ENCODE measurements at regions not wholly inside any gene's neighbourhood (a gene's known extent, or its start where the extent isn't known, plus 50 kb on each side); places are given as distances from the start of the nearest gene placed in this dataset.

DNA sequence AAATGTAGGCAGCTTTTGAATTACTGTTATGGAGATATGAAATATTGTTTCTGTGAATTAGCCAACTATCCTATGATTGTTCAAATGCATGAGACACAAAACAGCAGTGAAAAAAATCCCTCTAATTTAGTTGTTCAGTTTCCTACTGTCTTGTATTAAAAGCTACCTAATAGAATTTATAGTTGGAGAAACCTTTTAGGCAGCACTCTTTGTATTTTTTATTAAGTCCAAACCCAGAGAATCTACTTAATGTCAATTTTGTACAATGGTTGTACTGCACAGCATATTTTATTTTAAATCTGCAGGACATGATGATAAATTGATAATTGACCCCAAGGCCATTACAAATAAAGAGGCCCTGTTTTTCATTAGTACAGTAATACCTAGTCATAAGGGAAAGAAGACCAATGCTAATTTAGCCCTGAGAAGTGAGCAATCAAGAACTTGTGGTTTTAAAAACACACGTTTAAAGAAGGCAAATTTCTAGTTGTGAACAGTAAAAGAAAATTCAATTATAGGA, 607.5 kb downstream of the ISL1 start:
- TF ChIP-seq ZNF8 (CRISPR knock-in tag; IDR thresholded peaks at IDR 0.05) (peak; percentile 74; the same call in 1 of the 2 replicates), ARNTL (CRISPR knock-in tag; IDR thresholded peaks at IDR 0.05; ENCODE audit: borderline replicate concordance, low read depth) (peak; percentile 71; the same call in 1 of the 2 replicates), ZNF70 (CRISPR knock-in tag; IDR thresholded peaks at IDR 0.05) (0 out of 2 replicates have a peak, but pooled peaks have one; percentile 26), ISL1 (CRISPR knock-in tag; IDR thresholded peaks at IDR 0.05) (peak; percentile 100)
- TF ChIP-seq, protein P1, sequence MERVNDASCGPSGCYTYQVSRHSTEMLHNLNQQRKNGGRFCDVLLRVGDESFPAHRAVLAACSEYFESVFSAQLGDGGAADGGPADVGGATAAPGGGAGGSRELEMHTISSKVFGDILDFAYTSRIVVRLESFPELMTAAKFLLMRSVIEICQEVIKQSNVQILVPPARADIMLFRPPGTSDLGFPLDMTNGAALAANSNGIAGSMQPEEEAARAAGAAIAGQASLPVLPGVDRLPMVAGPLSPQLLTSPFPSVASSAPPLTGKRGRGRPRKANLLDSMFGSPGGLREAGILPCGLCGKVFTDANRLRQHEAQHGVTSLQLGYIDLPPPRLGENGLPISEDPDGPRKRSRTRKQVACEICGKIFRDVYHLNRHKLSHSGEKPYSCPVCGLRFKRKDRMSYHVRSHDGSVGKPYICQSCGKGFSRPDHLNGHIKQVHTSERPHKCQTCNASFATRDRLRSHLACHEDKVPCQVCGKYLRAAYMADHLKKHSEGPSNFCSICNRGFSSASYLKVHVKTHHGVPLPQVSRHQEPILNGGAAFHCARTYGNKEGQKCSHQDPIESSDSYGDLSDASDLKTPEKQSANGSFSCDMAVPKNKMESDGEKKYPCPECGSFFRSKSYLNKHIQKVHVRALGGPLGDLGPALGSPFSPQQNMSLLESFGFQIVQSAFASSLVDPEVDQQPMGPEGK (CRISPR knock-in tag; IDR thresholded peaks at IDR 0.05; ENCODE audit: borderline replicate concordance), result peak; percentile 94
